Testis (tissue), 2 donors: ENCODE measurements at regions not wholly inside any gene's neighbourhood (a gene's known extent, or its start where the extent isn't known, plus 50 kb on each side); places are given as distances from the start of the nearest gene placed in this dataset.

Experiments
- DNase-seq: peaks from one replicate; pipeline ENCODE4 v3.0.0-alpha.2; 2019
- H3K27ac ChIP-seq, 2 donors: fragments of 200-600 bp; sonication (generic); one replicate each; pipeline ENCODE4 v1.5.1; 2019
- H3K27me3 ChIP-seq: fragments of 200-600 bp; sonication (generic); one replicate; pipeline ENCODE4 v1.5.1; 2019
- H3K36me3 ChIP-seq: fragments of 200-600 bp; sonication (generic); one replicate; pipeline ENCODE4 v1.5.1; 2017; ENCODE audit warnings: low read depth; ENCODE audit errors: missing control alignments
- H3K4me1 ChIP-seq: fragments of 200-600 bp; sonication (generic); one replicate; pipeline ENCODE4 v1.5.1; 2019
- H3K4me3 ChIP-seq, 2 donors: fragments of 200-600 bp; sonication (generic); one replicate each; pipeline ENCODE4 v1.5.1; 2017 to 2019
- H3K9me3 ChIP-seq: fragments of 200-600 bp; sonication (generic); one replicate; pipeline ENCODE4 v1.5.1; 2017
- POLR2A ChIP-seq: fragments of 450-650 bp; IDR thresholded peaks from one replicate; pipeline ENCODE4 v1.6.1; 2017; ENCODE audit warnings: antibody characterized with exemption, mild to moderate bottlenecking, moderate library complexity
- WGBS, 2 donors: methylation state at CpG; one replicate each; pipeline ENCODE4 v1.1.5; 2018; 5-methylcytosine and 5-hydroxymethylcytosine counted together
- intact Hi-C: fragments of 100-400 bp; cut with DNase I; formaldehyde crosslinking; loops from one replicate; pipeline ENCODE4 v1.15.1; 2023; ENCODE audit warnings: low total_unique reads
- TF ChIP-seq, protein P1 (sequence below), 3 experiments: fragments of 450-650 bp in 2 of 3; fragments of 200-600 bp in 1 of 3; sonication (generic) in 1 of 3; IDR thresholded peaks; one replicate each; pipeline ENCODE4 v1.5.1; 2016 to 2019; ENCODE audit warnings: antibody characterized with exemption in 3 of 3, mild to moderate bottlenecking in 2 of 3, moderate library complexity in 1 of 3

- intact Hi-C loops: no loop called here
- no peaks in the 10 kb centered on the region for H3K36me3 ChIP-seq
- TF ChIP-seq, protein P1, sequence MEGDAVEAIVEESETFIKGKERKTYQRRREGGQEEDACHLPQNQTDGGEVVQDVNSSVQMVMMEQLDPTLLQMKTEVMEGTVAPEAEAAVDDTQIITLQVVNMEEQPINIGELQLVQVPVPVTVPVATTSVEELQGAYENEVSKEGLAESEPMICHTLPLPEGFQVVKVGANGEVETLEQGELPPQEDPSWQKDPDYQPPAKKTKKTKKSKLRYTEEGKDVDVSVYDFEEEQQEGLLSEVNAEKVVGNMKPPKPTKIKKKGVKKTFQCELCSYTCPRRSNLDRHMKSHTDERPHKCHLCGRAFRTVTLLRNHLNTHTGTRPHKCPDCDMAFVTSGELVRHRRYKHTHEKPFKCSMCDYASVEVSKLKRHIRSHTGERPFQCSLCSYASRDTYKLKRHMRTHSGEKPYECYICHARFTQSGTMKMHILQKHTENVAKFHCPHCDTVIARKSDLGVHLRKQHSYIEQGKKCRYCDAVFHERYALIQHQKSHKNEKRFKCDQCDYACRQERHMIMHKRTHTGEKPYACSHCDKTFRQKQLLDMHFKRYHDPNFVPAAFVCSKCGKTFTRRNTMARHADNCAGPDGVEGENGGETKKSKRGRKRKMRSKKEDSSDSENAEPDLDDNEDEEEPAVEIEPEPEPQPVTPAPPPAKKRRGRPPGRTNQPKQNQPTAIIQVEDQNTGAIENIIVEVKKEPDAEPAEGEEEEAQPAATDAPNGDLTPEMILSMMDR (IDR thresholded peaks at IDR 0.05): no peak
- no peak for TF ChIP-seq POLR2A
These were observed 599.6 kb upstream of the GRAMD2B start for GRCh38 chr5:125823572-125823971.

DNA sequence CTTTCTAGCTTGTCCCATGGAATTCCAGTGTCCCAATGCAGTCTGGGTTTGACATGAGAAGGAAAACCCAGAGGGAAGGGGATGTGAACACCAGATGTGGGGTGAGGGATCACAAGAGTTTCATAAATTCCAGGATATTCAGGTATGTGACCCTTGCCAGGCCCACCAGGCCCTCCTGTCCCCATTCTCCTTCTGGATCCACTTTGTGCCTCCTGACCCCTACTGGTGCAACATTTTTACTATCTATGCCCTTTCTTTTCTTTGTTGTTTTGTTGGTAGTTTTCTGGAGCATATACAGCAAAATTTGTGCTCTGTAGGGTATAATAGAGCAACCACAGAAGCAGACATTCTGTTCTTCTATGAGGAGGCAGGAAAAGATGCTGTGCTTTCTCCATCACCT lies 597.0 kb upstream of the GRAMD2B start:
- Histone ChIP-seq H3K9me3 (no peaks in the 10 kb centered on the region), H3K27me3 (no peaks in the 10 kb centered on the region), H3K4me3 (no peak overlapping the region), H3K36me3 (no peaks in the 10 kb centered on the region), H3K27ac (no peak overlapping the region), H3K4me1 (no peaks in the 10 kb centered on the region)
- intact Hi-C loops: no loop called here
- TF ChIP-seq, protein P1 (IDR thresholded peaks at IDR 0.05): no peak
- no peak for TF ChIP-seq POLR2A
- no peak for DNase-seq

More at GRCh38 chr5:125823572-125823971, 599.6 kb upstream of the GRAMD2B start:
- Histone ChIP-seq H3K4me3 (no peak overlapping the region), H3K9me3 (no peaks in the 10 kb centered on the region), H3K27ac (no peak overlapping the region), H3K27me3 (no peaks in the 10 kb centered on the region), H3K4me1 (no peaks in the 10 kb centered on the region)
- no peak for DNase-seq
- WGBS, 2 donors: 78% methylated on average over 4 of the region's 4 CpGs

- Histone ChIP-seq H3K9me3 (no peaks in the 10 kb centered on the region), H3K27ac (no peak overlapping the region), H3K4me1 (no peaks in the 10 kb centered on the region), H3K36me3 (no peaks in the 10 kb centered on the region), H3K4me3 (no peak overlapping the region), H3K27me3 (no peaks in the 10 kb centered on the region)
- no peak for DNase-seq
- intact Hi-C loops: no loop called here
- 75 to 84% methylated on average over 4 of the region's 4 CpGs for WGBS, 2 donors
- no peak for TF ChIP-seq POLR2A
- TF ChIP-seq, protein P1 (IDR thresholded peaks at IDR 0.05): no peak
These were observed 593.9 kb upstream of the GRAMD2B start for GRCh38 chr5:125829349-125829748.

GRCh38 chr5:125833398-125833797 lies 589.8 kb upstream of the GRAMD2B start:
- H3K4me1 ChIP-seq: peaks cover 6% of the 10 kb centered on the region
- no peaks in the 10 kb centered on the region for H3K36me3 ChIP-seq
- 48 to 50% methylated on average over 2 of the region's 2 CpGs for WGBS, 2 donors
- H3K27ac ChIP-seq: no peak overlapping the region
- DNase-seq: no peak
- H3K9me3 ChIP-seq: no peaks in the 10 kb centered on the region
- TF ChIP-seq, protein P1 (IDR thresholded peaks at IDR 0.05): no peak
- TF ChIP-seq POLR2A: no peak
- intact Hi-C loops: no loop called here
- no peaks in the 10 kb centered on the region for H3K27me3 ChIP-seq
- no peak overlapping the region for H3K4me3 ChIP-seq

DNA sequence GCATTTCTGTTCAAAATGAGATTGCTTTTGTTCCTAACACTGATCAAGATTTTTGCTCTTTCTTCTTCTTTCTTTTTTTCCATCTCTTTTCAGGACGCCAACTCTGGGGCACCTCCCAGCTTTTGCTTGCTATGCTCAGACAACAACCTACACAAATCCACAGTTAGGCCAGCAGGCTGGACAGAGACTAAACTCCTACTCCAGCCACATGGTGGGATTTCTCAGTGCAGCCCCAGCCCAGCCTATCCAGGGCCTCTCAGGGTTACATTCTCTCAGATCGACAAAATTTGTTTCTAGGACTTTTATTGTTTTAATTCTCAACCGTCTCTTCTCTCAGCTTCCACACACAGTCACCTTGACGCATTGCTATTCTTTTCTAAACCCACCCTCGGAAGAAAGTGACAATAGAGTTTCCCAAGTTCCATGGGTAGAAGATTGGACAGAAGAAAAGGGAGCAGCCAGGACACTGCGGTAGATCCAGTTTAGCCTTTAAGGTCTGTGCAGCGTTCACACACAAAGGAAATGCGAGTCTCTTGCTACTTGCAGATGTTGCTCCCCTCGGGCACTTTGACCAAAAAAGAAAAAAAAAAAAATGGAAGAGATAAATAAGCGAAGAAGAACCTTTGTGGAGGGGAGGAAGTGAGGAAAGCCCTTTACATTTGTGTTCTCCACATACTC lies 588.6 kb upstream of the GRAMD2B start:
- DNase-seq: peak; percentile 22
- TF ChIP-seq, protein P1 (IDR thresholded peaks at IDR 0.05): no peak
- TF ChIP-seq POLR2A: no peak
- WGBS, 2 donors: 56 to 59% methylated on average over 10 of the region's 10 CpGs
- peak overlapping the region in 1 of 2 donors; percentile 11 for H3K4me3 ChIP-seq
- no peaks in the 10 kb centered on the region for H3K9me3 ChIP-seq
- no peaks in the 10 kb centered on the region for H3K36me3 ChIP-seq
- intact Hi-C loops: no loop called here
- H3K27ac ChIP-seq: no peak overlapping the region
- H3K4me1 ChIP-seq: peaks cover 6% of the 10 kb centered on the region
- H3K27me3 ChIP-seq: no peaks in the 10 kb centered on the region
